ENCODE measurements at regions not wholly inside any gene's neighbourhood (a gene's known extent, or its start where the extent isn't known, plus 50 kb on each side); places are given as distances from the start of the nearest gene placed in this dataset.

DNA sequence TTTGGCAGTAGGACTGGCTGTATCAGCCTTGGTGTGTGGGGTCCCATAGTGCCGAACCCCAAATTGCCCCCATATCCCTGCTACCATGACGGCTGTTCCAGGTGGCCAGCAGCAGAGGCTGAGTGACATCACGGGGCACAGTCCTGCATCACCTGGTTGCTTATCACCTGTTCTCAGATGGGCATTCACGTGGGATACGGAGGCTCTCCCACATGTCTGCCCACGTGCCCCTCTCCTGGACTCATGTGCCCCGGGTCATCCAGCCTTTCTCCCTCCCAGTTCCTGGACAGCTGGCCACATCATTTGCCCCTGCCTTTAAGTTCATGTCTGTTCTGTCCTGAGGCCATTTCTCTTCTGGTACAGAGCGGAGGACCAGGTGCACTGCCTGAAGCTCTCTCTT, 431.0 kb upstream of the B3GAT1 start:
- peaks cover 3% of the 10 kb centered on the region for H3K27me3 Mint-ChIP-seq (ENCODE audit: low read depth)
- no peak overlapping the region for H3K4me3 Mint-ChIP-seq
- H3K9me3 Mint-ChIP-seq, result peaks cover 5% of the 10 kb centered on the region; the same call in 1 of the 2 replicates
- POLR2A ChIA-PET, result no interaction called here
- TF ChIP-seq RORB (CRISPR knock-in tag; IDR thresholded peaks at IDR 0.05), result no peak
- no peak for TF ChIP-seq ZNF219 (CRISPR knock-in tag; IDR thresholded peaks at IDR 0.05; ENCODE audit: borderline replicate concordance)
- TF ChIP-seq ZNF317 (CRISPR knock-in tag; IDR thresholded peaks at IDR 0.05; ENCODE audit: borderline replicate concordance, low read depth), result no peak
- TF ChIP-seq FOXK1 (CRISPR knock-in tag; IDR thresholded peaks at IDR 0.05), result no peak
- no peak for TF ChIP-seq TEAD1 (CRISPR knock-in tag; IDR thresholded peaks at IDR 0.05)
- TF ChIP-seq, protein P1, sequence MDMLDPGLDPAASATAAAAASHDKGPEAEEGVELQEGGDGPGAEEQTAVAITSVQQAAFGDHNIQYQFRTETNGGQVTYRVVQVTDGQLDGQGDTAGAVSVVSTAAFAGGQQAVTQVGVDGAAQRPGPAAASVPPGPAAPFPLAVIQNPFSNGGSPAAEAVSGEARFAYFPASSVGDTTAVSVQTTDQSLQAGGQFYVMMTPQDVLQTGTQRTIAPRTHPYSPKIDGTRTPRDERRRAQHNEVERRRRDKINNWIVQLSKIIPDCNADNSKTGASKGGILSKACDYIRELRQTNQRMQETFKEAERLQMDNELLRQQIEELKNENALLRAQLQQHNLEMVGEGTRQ (CRISPR knock-in tag; IDR thresholded peaks at IDR 0.05), result no peak
- TF ChIP-seq, protein P2, sequence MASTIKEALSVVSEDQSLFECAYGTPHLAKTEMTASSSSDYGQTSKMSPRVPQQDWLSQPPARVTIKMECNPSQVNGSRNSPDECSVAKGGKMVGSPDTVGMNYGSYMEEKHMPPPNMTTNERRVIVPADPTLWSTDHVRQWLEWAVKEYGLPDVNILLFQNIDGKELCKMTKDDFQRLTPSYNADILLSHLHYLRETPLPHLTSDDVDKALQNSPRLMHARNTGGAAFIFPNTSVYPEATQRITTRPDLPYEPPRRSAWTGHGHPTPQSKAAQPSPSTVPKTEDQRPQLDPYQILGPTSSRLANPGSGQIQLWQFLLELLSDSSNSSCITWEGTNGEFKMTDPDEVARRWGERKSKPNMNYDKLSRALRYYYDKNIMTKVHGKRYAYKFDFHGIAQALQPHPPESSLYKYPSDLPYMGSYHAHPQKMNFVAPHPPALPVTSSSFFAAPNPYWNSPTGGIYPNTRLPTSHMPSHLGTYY (CRISPR knock-in tag; IDR thresholded peaks at IDR 0.05), result no peak
- TF ChIP-seq ELF4 (CRISPR knock-in tag; IDR thresholded peaks at IDR 0.05; ENCODE audit: low read depth), result no peak
- no peak for TF ChIP-seq GRHL2 (CRISPR knock-in tag; IDR thresholded peaks at IDR 0.05; ENCODE audit: insufficient replicate concordance, severe bottlenecking)
- TF ChIP-seq, protein P3, sequence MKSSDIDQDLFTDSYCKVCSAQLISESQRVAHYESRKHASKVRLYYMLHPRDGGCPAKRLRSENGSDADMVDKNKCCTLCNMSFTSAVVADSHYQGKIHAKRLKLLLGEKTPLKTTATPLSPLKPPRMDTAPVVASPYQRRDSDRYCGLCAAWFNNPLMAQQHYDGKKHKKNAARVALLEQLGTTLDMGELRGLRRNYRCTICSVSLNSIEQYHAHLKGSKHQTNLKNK (CRISPR knock-in tag; IDR thresholded peaks at IDR 0.05), result no peak
- no peak for TF ChIP-seq GTF2I (CRISPR knock-in tag; conservative IDR thresholded peaks at IDR 0.05)
- no peak for TF ChIP-seq NR1H2 (CRISPR knock-in tag; IDR thresholded peaks at IDR 0.05)
- TF ChIP-seq, protein P4, sequence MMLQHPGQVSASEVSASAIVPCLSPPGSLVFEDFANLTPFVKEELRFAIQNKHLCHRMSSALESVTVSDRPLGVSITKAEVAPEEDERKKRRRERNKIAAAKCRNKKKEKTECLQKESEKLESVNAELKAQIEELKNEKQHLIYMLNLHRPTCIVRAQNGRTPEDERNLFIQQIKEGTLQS (CRISPR knock-in tag; conservative IDR thresholded peaks at IDR 0.05), result no peak
- TF ChIP-seq EMX1 (CRISPR knock-in tag; IDR thresholded peaks at IDR 0.05), result no peak
- TF ChIP-seq, protein P5, sequence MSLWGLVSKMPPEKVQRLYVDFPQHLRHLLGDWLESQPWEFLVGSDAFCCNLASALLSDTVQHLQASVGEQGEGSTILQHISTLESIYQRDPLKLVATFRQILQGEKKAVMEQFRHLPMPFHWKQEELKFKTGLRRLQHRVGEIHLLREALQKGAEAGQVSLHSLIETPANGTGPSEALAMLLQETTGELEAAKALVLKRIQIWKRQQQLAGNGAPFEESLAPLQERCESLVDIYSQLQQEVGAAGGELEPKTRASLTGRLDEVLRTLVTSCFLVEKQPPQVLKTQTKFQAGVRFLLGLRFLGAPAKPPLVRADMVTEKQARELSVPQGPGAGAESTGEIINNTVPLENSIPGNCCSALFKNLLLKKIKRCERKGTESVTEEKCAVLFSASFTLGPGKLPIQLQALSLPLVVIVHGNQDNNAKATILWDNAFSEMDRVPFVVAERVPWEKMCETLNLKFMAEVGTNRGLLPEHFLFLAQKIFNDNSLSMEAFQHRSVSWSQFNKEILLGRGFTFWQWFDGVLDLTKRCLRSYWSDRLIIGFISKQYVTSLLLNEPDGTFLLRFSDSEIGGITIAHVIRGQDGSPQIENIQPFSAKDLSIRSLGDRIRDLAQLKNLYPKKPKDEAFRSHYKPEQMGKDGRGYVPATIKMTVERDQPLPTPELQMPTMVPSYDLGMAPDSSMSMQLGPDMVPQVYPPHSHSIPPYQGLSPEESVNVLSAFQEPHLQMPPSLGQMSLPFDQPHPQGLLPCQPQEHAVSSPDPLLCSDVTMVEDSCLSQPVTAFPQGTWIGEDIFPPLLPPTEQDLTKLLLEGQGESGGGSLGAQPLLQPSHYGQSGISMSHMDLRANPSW (CRISPR knock-in tag; conservative IDR thresholded peaks at IDR 0.05; ENCODE audit: low read depth), result no peak
- TF ChIP-seq NR3C1 (CRISPR knock-in tag; conservative IDR thresholded peaks at IDR 0.05; ENCODE audit: low read depth), result no peak
- TF ChIP-seq, protein P6, sequence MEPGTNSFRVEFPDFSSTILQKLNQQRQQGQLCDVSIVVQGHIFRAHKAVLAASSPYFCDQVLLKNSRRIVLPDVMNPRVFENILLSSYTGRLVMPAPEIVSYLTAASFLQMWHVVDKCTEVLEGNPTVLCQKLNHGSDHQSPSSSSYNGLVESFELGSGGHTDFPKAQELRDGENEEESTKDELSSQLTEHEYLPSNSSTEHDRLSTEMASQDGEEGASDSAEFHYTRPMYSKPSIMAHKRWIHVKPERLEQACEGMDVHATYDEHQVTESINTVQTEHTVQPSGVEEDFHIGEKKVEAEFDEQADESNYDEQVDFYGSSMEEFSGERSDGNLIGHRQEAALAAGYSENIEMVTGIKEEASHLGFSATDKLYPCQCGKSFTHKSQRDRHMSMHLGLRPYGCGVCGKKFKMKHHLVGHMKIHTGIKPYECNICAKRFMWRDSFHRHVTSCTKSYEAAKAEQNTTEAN (CRISPR knock-in tag; IDR thresholded peaks at IDR 0.05), result no peak
- no peak for TF ChIP-seq ZNF423 (CRISPR knock-in tag; IDR thresholded peaks at IDR 0.05)
- TF ChIP-seq TP53 (CRISPR knock-in tag; IDR thresholded peaks at IDR 0.05), result no peak
- H3K4me1 Mint-ChIP-seq, result no peaks in the 10 kb centered on the region
- H3K36me3 Mint-ChIP-seq, result no peaks in the 10 kb centered on the region
- CTCF ChIA-PET, result no interaction called here
- ATAC-seq, result no peak
- H3K27ac Mint-ChIP-seq, result no peak overlapping the region
- DNase-seq (ENCODE audit: low spot score), result no peak

DNA sequence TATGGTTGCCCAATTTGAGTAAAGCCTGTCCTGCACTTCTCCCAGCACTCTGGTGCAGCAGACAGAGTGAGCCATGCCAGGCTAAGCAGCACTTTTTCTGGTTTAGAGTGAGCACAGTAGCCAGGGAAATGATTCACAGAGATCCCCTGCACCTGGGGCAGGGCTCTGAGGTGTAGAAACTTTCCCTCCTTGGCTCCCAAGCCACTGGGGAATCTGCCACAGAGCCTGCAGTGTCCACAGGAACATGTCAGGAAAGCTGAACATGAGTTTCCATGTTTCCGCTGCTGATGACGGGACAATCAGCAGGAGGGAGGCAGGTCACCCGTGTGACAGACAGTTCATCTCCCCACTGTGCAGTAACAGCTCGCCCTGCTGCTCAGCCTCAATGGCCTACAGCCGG, 429.9 kb upstream of the B3GAT1 start:
- H3K36me3 Mint-ChIP-seq, result no peaks in the 10 kb centered on the region
- DNase-seq (ENCODE audit: low spot score), result no peak
- ChIA-PET CTCF (no interaction called here), POLR2A (no interaction called here)
- peaks cover 5% of the 10 kb centered on the region; the same call in 1 of the 2 replicates for H3K9me3 Mint-ChIP-seq
- H3K4me1 Mint-ChIP-seq, result no peaks in the 10 kb centered on the region
- peaks cover 3% of the 10 kb centered on the region for H3K27me3 Mint-ChIP-seq (ENCODE audit: low read depth)
- H3K4me3 Mint-ChIP-seq, result no peak overlapping the region
- ATAC-seq, result no peak
- no peak overlapping the region for H3K27ac Mint-ChIP-seq
- TF ChIP-seq ZNF263 (CRISPR knock-in tag; IDR thresholded peaks at IDR 0.05; ENCODE audit: low read depth) (no peak), SOX15 (CRISPR knock-in tag; IDR thresholded peaks at IDR 0.05) (no peak)
- TF ChIP-seq, protein P6 (CRISPR knock-in tag; IDR thresholded peaks at IDR 0.05), result no peak
- TF ChIP-seq, protein P7, sequence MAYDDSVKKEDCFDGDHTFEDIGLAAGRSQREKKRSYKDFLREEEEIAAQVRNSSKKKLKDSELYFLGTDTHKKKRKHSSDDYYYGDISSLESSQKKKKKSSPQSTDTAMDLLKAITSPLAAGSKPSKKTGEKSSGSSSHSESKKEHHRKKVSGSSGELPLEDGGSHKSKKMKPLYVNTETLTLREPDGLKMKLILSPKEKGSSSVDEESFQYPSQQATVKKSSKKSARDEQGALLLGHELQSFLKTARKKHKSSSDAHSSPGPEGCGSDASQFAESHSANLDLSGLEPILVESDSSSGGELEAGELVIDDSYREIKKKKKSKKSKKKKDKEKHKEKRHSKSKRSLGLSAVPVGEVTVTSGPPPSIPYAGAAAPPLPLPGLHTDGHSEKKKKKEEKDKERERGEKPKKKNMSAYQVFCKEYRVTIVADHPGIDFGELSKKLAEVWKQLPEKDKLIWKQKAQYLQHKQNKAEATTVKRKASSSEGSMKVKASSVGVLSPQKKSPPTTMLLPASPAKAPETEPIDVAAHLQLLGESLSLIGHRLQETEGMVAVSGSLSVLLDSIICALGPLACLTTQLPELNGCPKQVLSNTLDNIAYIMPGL (CRISPR knock-in tag; IDR thresholded peaks at IDR 0.05), result no peak
- TF ChIP-seq, protein P8, sequence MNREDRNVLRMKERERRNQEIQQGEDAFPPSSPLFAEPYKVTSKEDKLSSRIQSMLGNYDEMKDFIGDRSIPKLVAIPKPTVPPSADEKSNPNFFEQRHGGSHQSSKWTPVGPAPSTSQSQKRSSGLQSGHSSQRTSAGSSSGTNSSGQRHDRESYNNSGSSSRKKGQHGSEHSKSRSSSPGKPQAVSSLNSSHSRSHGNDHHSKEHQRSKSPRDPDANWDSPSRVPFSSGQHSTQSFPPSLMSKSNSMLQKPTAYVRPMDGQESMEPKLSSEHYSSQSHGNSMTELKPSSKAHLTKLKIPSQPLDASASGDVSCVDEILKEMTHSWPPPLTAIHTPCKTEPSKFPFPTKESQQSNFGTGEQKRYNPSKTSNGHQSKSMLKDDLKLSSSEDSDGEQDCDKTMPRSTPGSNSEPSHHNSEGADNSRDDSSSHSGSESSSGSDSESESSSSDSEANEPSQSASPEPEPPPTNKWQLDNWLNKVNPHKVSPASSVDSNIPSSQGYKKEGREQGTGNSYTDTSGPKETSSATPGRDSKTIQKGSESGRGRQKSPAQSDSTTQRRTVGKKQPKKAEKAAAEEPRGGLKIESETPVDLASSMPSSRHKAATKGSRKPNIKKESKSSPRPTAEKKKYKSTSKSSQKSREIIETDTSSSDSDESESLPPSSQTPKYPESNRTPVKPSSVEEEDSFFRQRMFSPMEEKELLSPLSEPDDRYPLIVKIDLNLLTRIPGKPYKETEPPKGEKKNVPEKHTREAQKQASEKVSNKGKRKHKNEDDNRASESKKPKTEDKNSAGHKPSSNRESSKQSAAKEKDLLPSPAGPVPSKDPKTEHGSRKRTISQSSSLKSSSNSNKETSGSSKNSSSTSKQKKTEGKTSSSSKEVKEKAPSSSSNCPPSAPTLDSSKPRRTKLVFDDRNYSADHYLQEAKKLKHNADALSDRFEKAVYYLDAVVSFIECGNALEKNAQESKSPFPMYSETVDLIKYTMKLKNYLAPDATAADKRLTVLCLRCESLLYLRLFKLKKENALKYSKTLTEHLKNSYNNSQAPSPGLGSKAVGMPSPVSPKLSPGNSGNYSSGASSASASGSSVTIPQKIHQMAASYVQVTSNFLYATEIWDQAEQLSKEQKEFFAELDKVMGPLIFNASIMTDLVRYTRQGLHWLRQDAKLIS (CRISPR knock-in tag; IDR thresholded peaks at IDR 0.05; ENCODE audit: borderline replicate concordance), result no peak

All from WTC11 (cell line).